PFSK-1 (cell line): ENCODE measurements at regions not wholly inside any gene's neighbourhood (a gene's known extent, or its start where the extent isn't known, plus 50 kb on each side); places are given as distances from the start of the nearest gene placed in this dataset.

ENCODE experiments used
- FOXP2 ChIP-seq: optimal IDR thresholded peaks from 2 replicates; pipeline ENCODE3; 2011; ENCODE audit warnings: borderline replicate concordance, control low read depth, inconsistent platforms; ENCODE audit not compliant: insufficient read depth; ENCODE audit errors: extremely low read length, extremely low read depth
- POLR2AphosphoS5 ChIP-seq: IDR thresholded peaks from 2 replicates; pipeline ENCODE4 v1.6.1; 2012; ENCODE audit warnings: low read depth, mild to moderate bottlenecking, control low read depth, low read length, moderate library complexity
- REST ChIP-seq, 2 experiments: IDR thresholded peaks; 2 replicates each; pipeline versions ENCODE4 v1.6.1 to v1.8.0; 2011 to 2012; ENCODE audit warnings: low read depth in 2 of 2, low read length in 2 of 2, control low read depth in 1 of 2, inconsistent platforms in 1 of 2, mild to moderate bottlenecking in 1 of 2, moderate library complexity in 1 of 2; ENCODE audit not compliant: insufficient read depth in 1 of 2
- SIN3A ChIP-seq: IDR thresholded peaks from 2 replicates; pipeline ENCODE4 v1.6.1; 2012; ENCODE audit warnings: mild to moderate bottlenecking, low read length, moderate library complexity, borderline replicate concordance; ENCODE audit not compliant: insufficient read depth
- TAF1 ChIP-seq: IDR thresholded peaks from 2 replicates; pipeline ENCODE4 v1.6.1; 2012; ENCODE audit warnings: low read length, control low read depth, borderline replicate concordance; ENCODE audit not compliant: insufficient read depth

DNA sequence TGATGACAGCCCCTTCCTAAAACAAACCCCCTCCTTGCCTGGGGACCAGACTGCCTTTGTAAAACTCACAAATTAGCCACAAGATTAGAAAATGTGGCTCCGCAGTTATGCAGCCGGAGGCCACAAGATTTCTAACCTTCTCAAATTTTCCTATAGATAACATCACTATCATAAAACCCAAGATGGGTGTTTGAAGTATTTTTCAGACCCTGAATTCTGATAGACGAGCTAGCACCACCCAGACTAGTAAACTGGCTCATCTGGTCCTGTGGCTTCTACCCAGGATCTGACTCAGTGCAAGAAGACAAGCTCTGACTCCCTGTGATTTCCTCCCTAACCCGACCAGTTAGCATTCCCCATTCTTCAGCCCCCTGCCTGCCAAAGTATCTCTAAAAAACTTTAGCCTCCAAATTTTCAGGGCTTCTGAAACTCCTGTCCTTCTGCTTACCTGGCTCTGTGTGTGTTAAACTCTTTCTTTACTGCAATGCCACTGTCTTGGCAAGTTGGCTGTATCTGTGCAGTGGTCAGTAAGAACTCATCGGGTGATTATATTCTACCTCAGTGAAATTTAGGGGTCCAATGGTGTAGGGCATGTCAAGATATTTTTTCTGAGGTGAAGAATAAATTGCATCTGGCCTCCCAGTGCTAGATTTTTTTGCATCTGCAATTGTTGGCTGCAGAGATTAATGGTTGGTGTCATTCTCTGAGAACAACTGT is 102.1 kb downstream of the S1PR1 start:
- TF ChIP-seq TAF1 (no peak), SIN3A (no peak), REST (IDR thresholded peaks at IDR 0.05; ENCODE audit: insufficient read depth in 1 of 2, low read depth in 2 of 2, low read length in 2 of 2) (no peak), POLR2AphosphoS5 (no peak), FOXP2 (no peak)

DNA sequence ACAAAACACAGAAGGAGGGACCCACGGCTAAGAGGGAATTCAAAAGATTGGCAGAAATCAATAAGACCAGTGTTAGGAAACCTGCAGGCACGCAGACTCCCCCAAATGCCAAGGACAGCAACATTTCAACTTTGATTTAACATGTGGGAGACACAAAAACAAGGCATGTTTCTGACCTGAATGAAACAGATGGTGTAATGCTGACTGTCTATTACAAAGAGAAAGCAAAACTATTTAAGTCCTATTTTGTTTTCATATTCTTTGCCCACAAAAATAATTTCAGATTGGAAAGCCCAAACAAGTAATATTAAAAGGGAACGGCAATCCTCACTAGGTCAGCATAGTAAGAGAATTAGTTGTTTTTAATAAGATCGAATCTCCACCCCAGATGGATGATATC is 107.9 kb downstream of the S1PR1 start:
- no peak for TF ChIP-seq REST (IDR thresholded peaks at IDR 0.05; ENCODE audit: insufficient read depth in 1 of 2, low read depth in 2 of 2, low read length in 2 of 2)
- TF ChIP-seq FOXP2, result no peak
- no peak for TF ChIP-seq POLR2AphosphoS5
- no peak for TF ChIP-seq TAF1
- no peak for TF ChIP-seq SIN3A

DNA sequence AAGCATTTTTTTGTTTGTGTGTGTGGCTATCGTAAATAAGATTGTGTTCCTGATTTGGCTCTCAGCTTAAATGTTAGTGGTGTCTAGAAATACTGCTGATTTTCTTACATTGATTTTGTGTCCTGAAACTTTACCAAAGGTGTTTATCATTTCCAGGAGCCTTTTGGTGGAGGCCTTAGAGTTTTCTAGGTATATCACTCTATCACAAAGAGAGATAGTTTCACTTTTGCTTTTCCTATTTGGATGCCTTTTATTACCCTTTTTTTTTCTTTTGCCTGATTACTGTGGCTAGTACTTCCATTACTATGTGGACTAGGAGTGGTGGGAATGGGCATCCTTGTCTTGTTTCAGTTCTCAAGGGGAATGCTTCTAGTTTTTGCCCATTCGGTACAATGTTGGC is 109.6 kb downstream of the S1PR1 start:
- TF ChIP-seq REST (IDR thresholded peaks at IDR 0.05; ENCODE audit: insufficient read depth in 1 of 2, low read depth in 2 of 2, low read length in 2 of 2), result no peak
- TF ChIP-seq TAF1, result no peak
- TF ChIP-seq SIN3A, result no peak
- TF ChIP-seq FOXP2, result no peak

DNA sequence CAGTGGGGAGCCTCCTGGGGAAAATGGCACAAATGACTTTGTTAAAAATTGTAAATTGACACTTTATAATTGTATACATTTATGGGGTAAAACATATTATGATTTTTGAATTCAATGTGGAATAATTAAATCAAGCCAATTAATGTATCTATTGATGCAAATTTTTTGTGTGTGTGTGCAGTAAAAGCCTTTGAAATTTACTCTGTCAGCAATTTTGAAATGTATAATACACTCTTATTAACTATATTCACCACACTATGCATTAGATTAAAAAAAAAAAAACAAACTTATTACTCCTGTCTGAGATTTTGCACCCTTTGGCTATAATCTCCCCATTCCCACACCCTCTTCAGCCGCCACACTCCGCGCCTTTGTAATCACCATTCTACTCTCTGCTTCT is 119.2 kb downstream of the S1PR1 start:
- TF ChIP-seq REST (IDR thresholded peaks at IDR 0.05; ENCODE audit: insufficient read depth in 1 of 2, low read depth in 2 of 2, low read length in 2 of 2), result no peak
- no peak for TF ChIP-seq FOXP2
- TF ChIP-seq TAF1, result no peak
- no peak for TF ChIP-seq SIN3A
- no peak for TF ChIP-seq POLR2AphosphoS5
